K562 (cell line): ENCODE measurements at regions not wholly inside any gene's neighbourhood (a gene's known extent, or its start where the extent isn't known, plus 50 kb on each side); places are given as distances from the start of the nearest gene placed in this dataset.

ENCODE experiments used
- ATAC-seq: fragments of 200-7000 bp; cut with Tn5 transposase; 3 replicates; pipeline ENCODE4 v1.9.1; 2020; ENCODE audit warnings: moderate library complexity
- BruUV-seq: library from RNA; stranded (reverse); fragments of 400-500 nt; replicated peaks from 2 replicates; lab custom pipeline; 2021; lab: Mats Ljungman, UMichigan
- CTCF ChIA-PET: fragments of 300-600 bp; formaldehyde crosslinking; extraction: SDS; loops from one replicate; lab custom pipeline; 2021; ENCODE audit warnings: low intra/inter-chr PET ratio; lab: Yijun Ruan, JAX
- POLR2A ChIA-PET: fragments of 300-600, 350-650 bp; sonication (Branson Sonifier 250); formaldehyde crosslinking; extraction: SDS; loops from one replicate; lab custom pipeline; 2021; ENCODE audit warnings: antibody characterized with exemption, inconsistent platforms; lab: Yijun Ruan, JAX
- DNase-seq, 4 experiments: peaks; one replicate each; pipeline versions ENCODE4 v3.0.0 to v3.0.0-alpha.2; 2011 to 2018; ENCODE audit warnings: low spot score in 3 of 4, mixed read lengths in 3 of 4; ENCODE audit errors: extremely low read depth in 1 of 4
- FAIRE-seq: peaks from 2 replicates; lab custom pipeline; 2011; peaks lifted over from hg19 to GRCh38; lab: Jason Lieb, UNC
- H2AFZ ChIP-seq: 2 replicates; pipeline ENCODE4 v1.6.0; 2011; ENCODE audit warnings: low read depth, low read length, control low read depth, inconsistent platforms
- H3K27ac ChIP-seq: fragments of 200-600 bp; 3 replicates; pipeline ENCODE4 v1.8.0; 2011; ENCODE audit warnings: low read depth, mild to moderate bottlenecking, control low read depth, inconsistent platforms, low read length, moderate library complexity, mixed read lengths; ENCODE audit errors: extremely low read depth
- H3K27me3 ChIP-seq, 2 experiments: fragments of 300-600 bp in 1 of 2; 2 replicates in 1 of 2; 3 replicates in 1 of 2; pipeline versions ENCODE4 v1.6.0 to v1.8.0; 2011; ENCODE audit warnings: inconsistent platforms in 2 of 2, low read length in 2 of 2, mild to moderate bottlenecking in 1 of 2, mixed read lengths in 1 of 2, moderate library complexity in 1 of 2; ENCODE audit not compliant: control insufficient read depth in 2 of 2, insufficient read depth in 2 of 2
- H3K36me3 ChIP-seq: fragments of 300-600 bp; 3 replicates; pipeline ENCODE4 v1.8.0; 2011; ENCODE audit warnings: mild to moderate bottlenecking, low read length, inconsistent platforms; ENCODE audit not compliant: control insufficient read depth, insufficient read depth
- H3K4me1 ChIP-seq, 2 experiments: fragments of 200-600 bp in 1 of 2; replicated peaks in 1 of 2; 2 replicates in 1 of 2; 3 replicates in 1 of 2; pipeline versions ENCODE4 v1.5.1 to v1.8.0; 2011; ENCODE audit warnings: inconsistent platforms in 2 of 2, low read length in 2 of 2, mild to moderate bottlenecking in 1 of 2, mixed read lengths in 1 of 2, moderate library complexity in 1 of 2; ENCODE audit not compliant: control insufficient read depth in 2 of 2, insufficient read depth in 2 of 2
- H3K4me2 ChIP-seq: 2 replicates; pipeline ENCODE4 v1.6.1; 2011; ENCODE audit warnings: low read length, control low read depth, inconsistent platforms, mixed read lengths; ENCODE audit not compliant: insufficient read depth
- H3K4me3 ChIP-seq: fragments of 200-600 bp; sonication (generic), shearing (Covaris generic); 2 replicates; pipeline ENCODE4 v1.5.1; 2016; ENCODE audit warnings: control low read depth, inconsistent platforms
- H3K79me2 ChIP-seq: fragments of 200-600 bp; 3 replicates; pipeline ENCODE4 v1.8.0; 2011; ENCODE audit warnings: low read length, inconsistent platforms; ENCODE audit not compliant: control insufficient read depth, insufficient read depth
- H3K9ac ChIP-seq, 2 experiments: 2 replicates each; pipeline versions ENCODE4 v1.6.0 to v1.6.1; 2011; ENCODE audit warnings: low read depth in 2 of 2, low read length in 2 of 2, control low read depth in 1 of 2, inconsistent platforms in 1 of 2, mild to moderate bottlenecking in 1 of 2, mixed read lengths in 1 of 2; ENCODE audit not compliant: insufficient read depth in 1 of 2
- H3K9me1 ChIP-seq: one replicate; pipeline ENCODE4 v1.6.0; 2011; ENCODE audit warnings: inconsistent platforms, mild to moderate bottlenecking, low read length, moderate library complexity; ENCODE audit not compliant: control insufficient read depth, insufficient read depth
- H3K9me3 ChIP-seq: replicated peaks from 2 replicates; pipeline ENCODE4 v1.5.1; 2011; ENCODE audit warnings: low read depth, low read length, inconsistent platforms; ENCODE audit not compliant: control insufficient read depth, insufficient read depth
- H4K20me1 ChIP-seq: replicated peaks from 2 replicates; pipeline ENCODE4 v1.6.1; 2011; ENCODE audit warnings: low read length, inconsistent platforms, mixed read lengths; ENCODE audit not compliant: control insufficient read depth, insufficient read depth
- BDP1 ChIP-seq: IDR thresholded peaks from 3 replicates; pipeline ENCODE4 v1.6.1; 2011; ENCODE audit not compliant: insufficient read length, insufficient read depth
- CBFA2T2 ChIP-seq: fragments of 450-650 bp; conservative IDR thresholded peaks from 2 replicates; pipeline ENCODE4 v1.6.1; 2017; ENCODE audit warnings: mild to moderate bottlenecking
- IFI16 ChIP-seq: fragments of 250-450 bp; sonication (Bioruptor Pico); IDR thresholded peaks from 2 replicates; pipeline ENCODE4 v2.1.2; 2022; ENCODE audit warnings: mild to moderate bottlenecking, inconsistent platforms
- ZFP91 ChIP-seq: sonication (generic); formaldehyde crosslinking; IDR thresholded peaks from 2 replicates; pipeline ENCODE4 v1.8.0; 2022; ENCODE audit warnings: mild to moderate bottlenecking, missing genetic modification reagents
- ZNF239 ChIP-seq: fragments of 250-450 bp; sonication (Bioruptor Pico); IDR thresholded peaks from 2 replicates; pipeline ENCODE4 v1.4.0; 2020; ENCODE audit warnings: mild to moderate bottlenecking
- ZNF24 ChIP-seq: fragments of 450-650 bp; IDR thresholded peaks from 2 replicates; pipeline ENCODE4 v1.6.1; 2016
- ZNF668 ChIP-seq: fragments of 250-450 bp; sonication (Bioruptor Pico); IDR thresholded peaks from 2 replicates; pipeline ENCODE4 v1.8.0; 2022; ENCODE audit warnings: mild to moderate bottlenecking, inconsistent platforms
- in situ Hi-C: fragments of 300-500 bp; cut with MboI; formaldehyde crosslinking; loops from 4 replicates; pipeline ENCODE4 v1.15.0; 2018; ENCODE audit warnings: inconsistent platforms, mixed read lengths
- intact Hi-C: fragments of 100-400 bp; cut with micrococcal nuclease; formaldehyde crosslinking; loops from 2 replicates; pipeline ENCODE4 v1.14.2; 2022
- TF ChIP-seq, protein P1 (sequence below): fragments of 250-450 bp; sonication (Bioruptor Pico); IDR thresholded peaks from 2 replicates; pipeline ENCODE4 v1.4.0; 2020; ENCODE audit warnings: mild to moderate bottlenecking, moderate library complexity

GRCh38 chr2:18381386-18381785, 179.1 kb downstream of the RDH14 start:
- H3K27ac ChIP-seq, result no peak overlapping the region
- H4K20me1 ChIP-seq, result no peaks in the 10 kb centered on the region
- ChIA-PET CTCF (no interaction called here), POLR2A (no interaction called here)
- intact Hi-C loops, result loop anchor here (10.0 kb wide), 1 partner anchor 1713 kb away; no protein-coding TSS in a partner anchor
- TF ChIP-seq BDP1, result no peak
- TF ChIP-seq, protein P1, sequence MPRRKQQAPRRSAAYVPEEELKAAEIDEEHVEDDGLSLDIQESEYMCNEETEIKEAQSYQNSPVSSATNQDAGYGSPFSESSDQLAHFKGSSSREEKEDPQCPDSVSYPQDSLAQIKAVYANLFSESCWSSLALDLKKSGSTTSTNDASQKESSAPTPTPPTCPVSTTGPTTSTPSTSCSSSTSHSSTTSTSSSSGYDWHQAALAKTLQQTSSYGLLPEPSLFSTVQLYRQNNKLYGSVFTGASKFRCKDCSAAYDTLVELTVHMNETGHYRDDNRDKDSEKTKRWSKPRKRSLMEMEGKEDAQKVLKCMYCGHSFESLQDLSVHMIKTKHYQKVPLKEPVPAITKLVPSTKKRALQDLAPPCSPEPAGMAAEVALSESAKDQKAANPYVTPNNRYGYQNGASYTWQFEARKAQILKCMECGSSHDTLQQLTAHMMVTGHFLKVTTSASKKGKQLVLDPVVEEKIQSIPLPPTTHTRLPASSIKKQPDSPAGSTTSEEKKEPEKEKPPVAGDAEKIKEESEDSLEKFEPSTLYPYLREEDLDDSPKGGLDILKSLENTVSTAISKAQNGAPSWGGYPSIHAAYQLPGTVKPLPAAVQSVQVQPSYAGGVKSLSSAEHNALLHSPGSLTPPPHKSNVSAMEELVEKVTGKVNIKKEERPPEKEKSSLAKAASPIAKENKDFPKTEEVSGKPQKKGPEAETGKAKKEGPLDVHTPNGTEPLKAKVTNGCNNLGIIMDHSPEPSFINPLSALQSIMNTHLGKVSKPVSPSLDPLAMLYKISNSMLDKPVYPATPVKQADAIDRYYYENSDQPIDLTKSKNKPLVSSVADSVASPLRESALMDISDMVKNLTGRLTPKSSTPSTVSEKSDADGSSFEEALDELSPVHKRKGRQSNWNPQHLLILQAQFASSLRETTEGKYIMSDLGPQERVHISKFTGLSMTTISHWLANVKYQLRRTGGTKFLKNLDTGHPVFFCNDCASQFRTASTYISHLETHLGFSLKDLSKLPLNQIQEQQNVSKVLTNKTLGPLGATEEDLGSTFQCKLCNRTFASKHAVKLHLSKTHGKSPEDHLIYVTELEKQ (CRISPR knock-in tag), result no peak
- TF ChIP-seq IFI16 (CRISPR knock-in tag), result no peak
- no peak for TF ChIP-seq CBFA2T2
- no peak for TF ChIP-seq ZNF24
- no peak for TF ChIP-seq ZNF239 (CRISPR knock-in tag)
- TF ChIP-seq ZFP91, result no peak
- TF ChIP-seq ZNF668 (CRISPR knock-in tag), result no peak
- H3K27me3 ChIP-seq, result no peaks in the 10 kb centered on the region
- ATAC-seq (no peak), FAIRE-seq (no peak), DNase-seq (no peak)
- no peaks in the 10 kb centered on the region for H3K79me2 ChIP-seq
- H3K36me3 ChIP-seq, result no peaks in the 10 kb centered on the region
- H3K4me2 ChIP-seq, result no peak overlapping the region
- in situ Hi-C loops, result loop anchor here (5.0 to 25.0 kb wide), 2 partner anchors 529 to 919 kb away; no protein-coding TSS in a partner anchor
- no peaks in the 10 kb centered on the region for H3K9me1 ChIP-seq
- no peak overlapping the region for H2AFZ ChIP-seq
- H3K4me3 ChIP-seq, result no peak overlapping the region
- H3K9me3 ChIP-seq, result no peaks in the 10 kb centered on the region
- H3K9ac ChIP-seq, result no peak overlapping the region
- no TSS peak for BruUV-seq
- H3K4me1 ChIP-seq, result no peaks in the 10 kb centered on the region
